HepG2 (cell line): ENCODE measurements at regions not wholly inside any gene's neighbourhood (a gene's known extent, or its start where the extent isn't known, plus 50 kb on each side); places are given as distances from the start of the nearest gene placed in this dataset.

Experiments
- CHCHD3 ChIP-seq: sonication (generic); formaldehyde crosslinking; IDR thresholded peaks from 2 replicates; pipeline ENCODE4 v1.8.0; 2022; ENCODE audit warnings: mild to moderate bottlenecking, missing genetic modification reagents, moderate library complexity
- FLYWCH1 ChIP-seq: sonication (generic); formaldehyde crosslinking; IDR thresholded peaks from 2 replicates; pipeline ENCODE4 v1.8.1; 2023; ENCODE audit warnings: mild to moderate bottlenecking, missing genetic modification reagents
- GLI4 ChIP-seq: sonication (generic); formaldehyde crosslinking; IDR thresholded peaks from 2 replicates; pipeline ENCODE4 v1.5.1; 2020; ENCODE audit warnings: missing genetic modification reagents, mild to moderate bottlenecking, moderate library complexity, borderline replicate concordance
- HDAC2 ChIP-seq: sonication (generic); formaldehyde crosslinking; IDR thresholded peaks from 2 replicates; pipeline ENCODE4 v1.4.0; 2020; ENCODE audit warnings: missing genetic modification reagents
- MBNL3 ChIP-seq: fragments of 250-450 bp; sonication (Bioruptor Pico); conservative IDR thresholded peaks from 2 replicates; pipeline ENCODE4 v1.8.0; 2022; ENCODE audit warnings: mild to moderate bottlenecking, inconsistent platforms
- NFKB2 ChIP-seq: sonication (generic); formaldehyde crosslinking; IDR thresholded peaks from 2 replicates; pipeline ENCODE4 v1.4.0; 2020; ENCODE audit warnings: missing genetic modification reagents, borderline replicate concordance
- NONO ChIP-seq, 2 experiments: fragments of 450-650 bp in 1 of 2; sonication (generic) in 1 of 2; formaldehyde crosslinking in 1 of 2; IDR thresholded peaks in 1 of 2; conservative IDR thresholded peaks in 1 of 2; 2 replicates each; pipeline versions ENCODE4 v1.6.1 to v1.8.0; 2017 to 2022; ENCODE audit warnings: mild to moderate bottlenecking in 1 of 2, missing genetic modification reagents in 1 of 2, moderate library complexity in 1 of 2
- POLR2A ChIP-seq, 2 experiments: IDR thresholded peaks; 2 replicates each; pipeline ENCODE4 v1.6.1; 2011; ENCODE audit warnings: low read depth in 2 of 2, low read length in 2 of 2, mild to moderate bottlenecking in 1 of 2, moderate library complexity in 1 of 2; ENCODE audit not compliant: insufficient read depth in 1 of 2
- RFX5 ChIP-seq: IDR thresholded peaks from 2 replicates; pipeline ENCODE4 v1.6.1; 2011; ENCODE audit warnings: low read depth, low read length, improper control_type of control experiment
- RXRA ChIP-seq: sonication (generic); formaldehyde crosslinking; IDR thresholded peaks from 2 replicates; pipeline ENCODE4 v1.5.1; 2020; ENCODE audit warnings: missing genetic modification reagents
- RXRB ChIP-seq: IDR thresholded peaks from 2 replicates; pipeline ENCODE4 v1.6.1; 2016; ENCODE audit warnings: borderline replicate concordance, missing genetic modification reagents, missing compliant biosample characterization
- SRSF4 ChIP-seq: fragments of 200-400 bp; formaldehyde crosslinking; IDR thresholded peaks from one replicate; pipeline ENCODE4 v1.6.1; 2018; ENCODE audit warnings: mild to moderate bottlenecking, low read depth, low read length, moderate library complexity; ENCODE audit not compliant: poor library complexity, severe bottlenecking
- TGIF2 ChIP-seq: IDR thresholded peaks from 2 replicates; pipeline ENCODE4 v1.6.1; 2016; ENCODE audit warnings: control low read depth, missing compliant biosample characterization
- ZNF547 ChIP-seq: sonication (generic); formaldehyde crosslinking; IDR thresholded peaks from 2 replicates; pipeline ENCODE4 v1.5.1; 2020; ENCODE audit warnings: mild to moderate bottlenecking, missing genetic modification reagents
- ZNF678 ChIP-seq: sonication (generic); formaldehyde crosslinking; IDR thresholded peaks from 2 replicates; pipeline ENCODE4 v1.4.0; 2020; ENCODE audit warnings: mild to moderate bottlenecking, missing genetic modification reagents
- ZNF709 ChIP-seq: sonication (generic); formaldehyde crosslinking; IDR thresholded peaks from 2 replicates; pipeline ENCODE4 v1.5.0; 2020; ENCODE audit warnings: mild to moderate bottlenecking, missing genetic modification reagents
- ZNF761 ChIP-seq: sonication (generic); formaldehyde crosslinking; conservative IDR thresholded peaks from 2 replicates; pipeline ENCODE4 v1.4.0; 2020; ENCODE audit warnings: mild to moderate bottlenecking, missing genetic modification reagents
- ZNF879 ChIP-seq: sonication (generic); formaldehyde crosslinking; IDR thresholded peaks from 2 replicates; pipeline ENCODE4 v1.8.1; 2023; ENCODE audit warnings: missing genetic modification reagents
- ZSCAN29 ChIP-seq: sonication (generic); formaldehyde crosslinking; conservative IDR thresholded peaks from 2 replicates; pipeline ENCODE4 v1.4.0; 2020; ENCODE audit warnings: mild to moderate bottlenecking, missing genetic modification reagents
- ZZZ3 ChIP-seq: sonication (generic); formaldehyde crosslinking; IDR thresholded peaks from 2 replicates; pipeline ENCODE4 v1.4.0; 2020; ENCODE audit warnings: missing genetic modification reagents, mild to moderate bottlenecking, borderline replicate concordance
- TF ChIP-seq, protein P1 (sequence below): sonication (generic); formaldehyde crosslinking; conservative IDR thresholded peaks from 2 replicates; pipeline ENCODE4 v1.4.0; 2020; ENCODE audit warnings: missing genetic modification reagents
- TF ChIP-seq, protein P2 (sequence below): sonication (generic); formaldehyde crosslinking; IDR thresholded peaks from 2 replicates; pipeline ENCODE4 v1.5.0; 2020; ENCODE audit warnings: mild to moderate bottlenecking, missing genetic modification reagents
- TF ChIP-seq, protein P3 (sequence below), 2 experiments: sonication (generic) in 1 of 2; formaldehyde crosslinking in 1 of 2; IDR thresholded peaks; 2 replicates each; pipeline versions ENCODE4 v1.4.0 to v1.6.1; 2018 to 2020; ENCODE audit warnings: missing genetic modification reagents in 2 of 2, borderline replicate concordance in 1 of 2, low read depth in 1 of 2, mild to moderate bottlenecking in 1 of 2, missing biosample characterization in 1 of 2
- TF ChIP-seq, protein P4 (sequence below): IDR thresholded peaks from 2 replicates; pipeline ENCODE4 v1.6.1; 2016; ENCODE audit warnings: missing biosample characterization, missing genetic modification reagents, low read depth

DNA sequence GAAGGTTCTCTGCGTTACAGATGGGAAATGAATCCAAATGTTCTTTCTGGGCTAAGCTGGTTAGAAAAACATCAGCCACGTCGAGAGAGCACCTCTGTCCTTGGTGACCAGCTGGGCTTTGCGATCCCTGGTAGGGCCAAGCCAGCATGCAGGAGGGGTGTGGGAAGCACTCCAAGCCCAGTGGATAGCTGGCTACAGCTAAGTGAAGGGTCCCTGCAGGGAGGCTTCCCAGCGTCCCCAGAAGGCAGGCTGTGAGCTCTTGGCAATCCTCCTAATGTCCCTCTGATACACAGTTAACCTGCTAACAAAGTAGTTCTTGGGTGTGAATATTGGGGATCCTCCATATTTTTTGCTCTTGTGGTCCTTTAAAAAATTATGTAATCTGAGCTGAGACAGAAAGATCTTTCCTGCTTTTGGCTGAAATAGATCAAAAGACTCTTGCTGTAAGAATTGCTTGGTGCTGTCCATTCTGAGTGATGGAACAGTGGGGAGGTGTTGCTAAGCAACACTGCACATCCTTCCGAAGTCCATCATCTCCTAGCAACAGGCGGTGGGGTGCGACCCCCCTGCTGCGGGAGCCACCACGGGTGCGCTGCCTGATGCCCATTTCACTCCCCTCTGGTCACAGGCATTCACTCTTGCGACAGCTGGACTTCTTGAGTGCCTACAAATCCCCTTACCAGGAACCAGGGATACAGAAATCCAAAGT, 88.5 kb upstream of the UXS1 start (continued):
- TF ChIP-seq, protein P1, sequence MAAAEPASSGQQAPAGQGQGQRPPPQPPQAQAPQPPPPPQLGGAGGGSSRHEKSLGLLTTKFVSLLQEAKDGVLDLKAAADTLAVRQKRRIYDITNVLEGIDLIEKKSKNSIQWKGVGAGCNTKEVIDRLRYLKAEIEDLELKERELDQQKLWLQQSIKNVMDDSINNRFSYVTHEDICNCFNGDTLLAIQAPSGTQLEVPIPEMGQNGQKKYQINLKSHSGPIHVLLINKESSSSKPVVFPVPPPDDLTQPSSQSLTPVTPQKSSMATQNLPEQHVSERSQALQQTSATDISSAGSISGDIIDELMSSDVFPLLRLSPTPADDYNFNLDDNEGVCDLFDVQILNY, result no peak
- no peak for TF ChIP-seq RFX5
- no peak for TF ChIP-seq ZNF709 (CRISPR knock-in tag)
- TF ChIP-seq, protein P2, sequence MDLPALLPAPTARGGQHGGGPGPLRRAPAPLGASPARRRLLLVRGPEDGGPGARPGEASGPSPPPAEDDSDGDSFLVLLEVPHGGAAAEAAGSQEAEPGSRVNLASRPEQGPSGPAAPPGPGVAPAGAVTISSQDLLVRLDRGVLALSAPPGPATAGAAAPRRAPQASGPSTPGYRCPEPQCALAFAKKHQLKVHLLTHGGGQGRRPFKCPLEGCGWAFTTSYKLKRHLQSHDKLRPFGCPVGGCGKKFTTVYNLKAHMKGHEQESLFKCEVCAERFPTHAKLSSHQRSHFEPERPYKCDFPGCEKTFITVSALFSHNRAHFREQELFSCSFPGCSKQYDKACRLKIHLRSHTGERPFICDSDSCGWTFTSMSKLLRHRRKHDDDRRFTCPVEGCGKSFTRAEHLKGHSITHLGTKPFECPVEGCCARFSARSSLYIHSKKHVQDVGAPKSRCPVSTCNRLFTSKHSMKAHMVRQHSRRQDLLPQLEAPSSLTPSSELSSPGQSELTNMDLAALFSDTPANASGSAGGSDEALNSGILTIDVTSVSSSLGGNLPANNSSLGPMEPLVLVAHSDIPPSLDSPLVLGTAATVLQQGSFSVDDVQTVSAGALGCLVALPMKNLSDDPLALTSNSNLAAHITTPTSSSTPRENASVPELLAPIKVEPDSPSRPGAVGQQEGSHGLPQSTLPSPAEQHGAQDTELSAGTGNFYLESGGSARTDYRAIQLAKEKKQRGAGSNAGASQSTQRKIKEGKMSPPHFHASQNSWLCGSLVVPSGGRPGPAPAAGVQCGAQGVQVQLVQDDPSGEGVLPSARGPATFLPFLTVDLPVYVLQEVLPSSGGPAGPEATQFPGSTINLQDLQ (CRISPR knock-in tag), result no peak
- TF ChIP-seq RXRB (CRISPR knock-in tag), result no peak
- TF ChIP-seq ZNF761 (CRISPR knock-in tag), result no peak
- no peak for TF ChIP-seq HDAC2 (CRISPR knock-in tag)
- TF ChIP-seq, protein P3, sequence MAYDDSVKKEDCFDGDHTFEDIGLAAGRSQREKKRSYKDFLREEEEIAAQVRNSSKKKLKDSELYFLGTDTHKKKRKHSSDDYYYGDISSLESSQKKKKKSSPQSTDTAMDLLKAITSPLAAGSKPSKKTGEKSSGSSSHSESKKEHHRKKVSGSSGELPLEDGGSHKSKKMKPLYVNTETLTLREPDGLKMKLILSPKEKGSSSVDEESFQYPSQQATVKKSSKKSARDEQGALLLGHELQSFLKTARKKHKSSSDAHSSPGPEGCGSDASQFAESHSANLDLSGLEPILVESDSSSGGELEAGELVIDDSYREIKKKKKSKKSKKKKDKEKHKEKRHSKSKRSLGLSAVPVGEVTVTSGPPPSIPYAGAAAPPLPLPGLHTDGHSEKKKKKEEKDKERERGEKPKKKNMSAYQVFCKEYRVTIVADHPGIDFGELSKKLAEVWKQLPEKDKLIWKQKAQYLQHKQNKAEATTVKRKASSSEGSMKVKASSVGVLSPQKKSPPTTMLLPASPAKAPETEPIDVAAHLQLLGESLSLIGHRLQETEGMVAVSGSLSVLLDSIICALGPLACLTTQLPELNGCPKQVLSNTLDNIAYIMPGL (CRISPR knock-in tag; IDR thresholded peaks at IDR 0.05; ENCODE audit: borderline replicate concordance in 1 of 2, low read depth in 1 of 2), result no peak; a peak in 1 of 4 replicates
- TF ChIP-seq FLYWCH1 (CRISPR knock-in tag), result no peak
- TF ChIP-seq RXRA (CRISPR knock-in tag), result no peak
- peak; percentile 53; the same call in 1 of the 2 replicates for TF ChIP-seq NFKB2 (CRISPR knock-in tag)
- TF ChIP-seq ZSCAN29 (CRISPR knock-in tag), result no peak
- TF ChIP-seq CHCHD3 (CRISPR knock-in tag), result no peak
- no peak for TF ChIP-seq ZNF547 (CRISPR knock-in tag)
- TF ChIP-seq TGIF2 (CRISPR knock-in tag), result no peak
- TF ChIP-seq, protein P4, sequence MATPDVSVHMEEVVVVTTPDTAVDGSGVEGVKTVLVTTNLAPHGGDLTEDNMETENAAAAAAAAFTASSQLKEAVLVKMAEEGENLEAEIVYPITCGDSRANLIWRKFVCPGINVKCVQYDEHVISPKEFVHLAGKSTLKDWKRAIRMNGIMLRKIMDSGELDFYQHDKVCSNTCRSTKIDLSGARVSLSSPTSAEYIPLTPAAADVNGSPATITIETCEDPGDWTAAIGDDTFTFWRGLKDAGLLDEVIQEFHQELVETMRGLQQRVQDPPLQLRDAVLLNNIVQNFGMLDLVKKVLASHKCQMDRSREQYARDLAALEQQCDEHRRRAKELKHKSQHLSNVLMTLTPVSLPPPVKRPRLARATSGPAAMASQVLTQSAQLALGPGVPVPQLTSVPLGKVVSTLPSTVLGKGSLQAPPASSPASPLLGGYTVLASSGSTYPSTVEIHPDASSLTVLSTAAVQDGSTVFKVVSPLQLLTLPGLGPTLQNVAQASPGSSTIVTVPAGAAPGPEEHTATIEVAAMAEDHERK (CRISPR knock-in tag), result no peak
- TF ChIP-seq NONO (IDR thresholded peaks at IDR 0.05), result no peak
- no peak for TF ChIP-seq NONO (CRISPR knock-in tag; conservative IDR thresholded peaks at IDR 0.05)
- no peak for TF ChIP-seq ZZZ3 (CRISPR knock-in tag)
- no peak for TF ChIP-seq ZNF678 (CRISPR knock-in tag)
- no peak for TF ChIP-seq ZNF879 (CRISPR knock-in tag)
- no peak for TF ChIP-seq POLR2A (IDR thresholded peaks at IDR 0.05; ENCODE audit: insufficient read depth in 1 of 2, low read depth in 2 of 2, low read length in 2 of 2)
- TF ChIP-seq SRSF4, result no peak
- no peak for TF ChIP-seq GLI4 (CRISPR knock-in tag)
- no peak for TF ChIP-seq MBNL3 (CRISPR knock-in tag)
